IMR-90 (cell line): ENCODE measurements at regions not wholly inside any gene's neighbourhood (a gene's known extent, or its start where the extent isn't known, plus 50 kb on each side); places are given as distances from the start of the nearest gene placed in this dataset.
"Not testable (repeated sequence)": the region's sequence is repeated elsewhere in the genome, so short reads cannot be mapped to it uniquely, and the experiment has no call there.

ENCODE experiments used
- ATAC-seq: fragments of 200-7000 bp; cut with Tn5 transposase; 2 replicates; pipeline ENCODE4 v1.9.1; 2020; ENCODE audit warnings: low read depth, mild to moderate bottlenecking, moderate library complexity
- BruUV-seq: library from RNA; stranded (reverse); fragments of 400-500 nt; replicated peaks from 2 replicates; lab custom pipeline; 2021; lab: Mats Ljungman, UMichigan
- CTCF ChIA-PET: fragments of 300-600 bp; formaldehyde crosslinking; extraction: SDS; loops from one replicate; lab custom pipeline; 2021; ENCODE audit warnings: antibody characterized with exemption; lab: Yijun Ruan, JAX
- POLR2A ChIA-PET: fragments of 300-600 bp; sonication (Branson Sonifier 250); formaldehyde crosslinking; loops from one replicate; lab custom pipeline; 2022; ENCODE audit warnings: antibody characterized with exemption; ENCODE audit not compliant: unreplicated experiment; lab: Charles Lee
- DNase-seq: peaks from one replicate; pipeline ENCODE4 v3.0.0; 2013
- H2AFZ ChIP-seq: replicated peaks from 2 replicates; pipeline ENCODE3; 2013; ENCODE audit warnings: low read length, mild to moderate bottlenecking; ENCODE audit not compliant: poor library complexity
- H2AK5ac ChIP-seq: 2 replicates; pipeline ENCODE4 v1.6.1; 2013; ENCODE audit warnings: low read depth, low read length, inconsistent platforms
- H2AK9ac ChIP-seq: replicated peaks from 2 replicates; pipeline ENCODE3; 2013; ENCODE audit warnings: mild to moderate bottlenecking, low read depth, low read length, moderate library complexity; ENCODE audit not compliant: poor library complexity
- H2BK120ac ChIP-seq: 2 replicates; pipeline ENCODE4 v1.6.1; 2013; ENCODE audit warnings: low read depth, low read length, inconsistent platforms
- H2BK15ac ChIP-seq: 3 replicates; pipeline ENCODE4 v1.6.1; 2013; ENCODE audit warnings: low read depth, low read length, inconsistent platforms
- H2BK20ac ChIP-seq: 2 replicates; pipeline ENCODE4 v1.6.1; 2013; ENCODE audit warnings: low read depth, mild to moderate bottlenecking, inconsistent platforms, low read length, moderate library complexity
- H2BK5ac ChIP-seq: 2 replicates; pipeline ENCODE4 v1.6.1; 2013; ENCODE audit warnings: mild to moderate bottlenecking, low read depth, low read length, inconsistent platforms; ENCODE audit not compliant: poor library complexity, severe bottlenecking
- H3K14ac ChIP-seq: replicated peaks from 2 replicates; pipeline ENCODE4 v1.6.1; 2013; ENCODE audit warnings: low read depth, low read length, inconsistent platforms
- H3K18ac ChIP-seq: 2 replicates; pipeline ENCODE4 v1.6.1; 2013; ENCODE audit warnings: low read depth, low read length, control low read depth
- H3K23ac ChIP-seq: 2 replicates; pipeline ENCODE4 v1.6.1; 2013; ENCODE audit warnings: low read depth, low read length, inconsistent platforms
- H3K27ac ChIP-seq: 2 replicates; pipeline ENCODE4 v1.5.1; 2013; ENCODE audit warnings: mild to moderate bottlenecking, control low read depth, low read length; ENCODE audit not compliant: insufficient read depth
- H3K27me3 ChIP-seq: 2 replicates; pipeline ENCODE4 v1.6.1; 2013; ENCODE audit warnings: low read length; ENCODE audit not compliant: control insufficient read depth, insufficient read depth
- H3K36me3 ChIP-seq: 2 replicates; pipeline ENCODE4 v1.6.1; 2013; ENCODE audit warnings: low read length, mixed read lengths; ENCODE audit not compliant: control insufficient read depth, insufficient read depth
- H3K4ac ChIP-seq: 2 replicates; pipeline ENCODE4 v1.6.1; 2013; ENCODE audit warnings: low read depth, low read length, inconsistent platforms
- H3K4me1 ChIP-seq: 2 replicates; pipeline ENCODE4 v1.6.1; 2013; ENCODE audit warnings: low read length, mixed read lengths; ENCODE audit not compliant: control insufficient read depth, insufficient read depth
- H3K4me2 ChIP-seq: 2 replicates; pipeline ENCODE4 v1.6.1; 2013; ENCODE audit warnings: low read depth, mild to moderate bottlenecking, control low read depth, low read length, moderate library complexity
- H3K4me3 ChIP-seq: 2 replicates; pipeline ENCODE4 v1.5.1; 2013; ENCODE audit warnings: low read depth, mild to moderate bottlenecking, control low read depth, low read length, moderate library complexity; ENCODE audit not compliant: insufficient read depth
- H3K56ac ChIP-seq: 2 replicates; pipeline ENCODE4 v1.6.1; 2013; ENCODE audit warnings: low read length, inconsistent platforms; ENCODE audit not compliant: insufficient read depth; ENCODE audit errors: extremely low read depth
- H3K79me1 ChIP-seq, 2 experiments: 2 replicates each; pipeline ENCODE4 v1.6.1; 2013; ENCODE audit warnings: low read length in 2 of 2, inconsistent platforms in 1 of 2, low read depth in 1 of 2
- H3K9ac ChIP-seq: 2 replicates; pipeline ENCODE4 v1.6.1; 2013; ENCODE audit warnings: low read depth, low read length, control low read depth
- H3K9me1 ChIP-seq: 2 replicates; pipeline ENCODE4 v1.6.1; 2013; ENCODE audit warnings: low read length, inconsistent platforms; ENCODE audit not compliant: insufficient read depth
- H3K9me3 ChIP-seq: 2 replicates; pipeline ENCODE4 v1.6.1; 2013; ENCODE audit warnings: low read length; ENCODE audit not compliant: control insufficient read depth, insufficient read depth
- H4K20me1 ChIP-seq: 2 replicates; pipeline ENCODE4 v1.6.1; 2013; ENCODE audit warnings: low read length, inconsistent platforms; ENCODE audit not compliant: insufficient read depth
- H4K5ac ChIP-seq: 2 replicates; pipeline ENCODE4 v1.6.1; 2013; ENCODE audit warnings: mild to moderate bottlenecking, low read depth, low read length, control low read depth
- H4K8ac ChIP-seq, 2 experiments: 2 replicates each; pipeline ENCODE4 v1.6.1; 2013; ENCODE audit warnings: low read depth in 2 of 2, low read length in 2 of 2, control low read depth in 1 of 2, inconsistent platforms in 1 of 2
- H4K91ac ChIP-seq: 2 replicates; pipeline ENCODE4 v1.6.1; 2013; ENCODE audit warnings: low read depth, low read length, inconsistent platforms; ENCODE audit not compliant: insufficient read depth
- WGBS, 2 experiments: methylation state at CpG; one replicate each; pipeline versions ENCODE4 v1.1.5 to v1.1.7; 2013; ENCODE audit warnings: missing lambda C conversion rate in 2 of 2; ENCODE audit not compliant: insufficient read length in 1 of 2; ENCODE audit errors: extremely low coverage in 2 of 2; 5-methylcytosine and 5-hydroxymethylcytosine counted together
- dilution Hi-C: fragments of 300-500 bp; cut with HindIII; formaldehyde crosslinking; loops from one replicate; pipeline ENCODE4 v1.14.3; 2018; ENCODE audit warnings: low sequenced_read_pairs; ENCODE audit not compliant: unreplicated experiment
- in situ Hi-C: fragments of 300-500 bp; cut with MboI; formaldehyde crosslinking; loops from 3 replicates; pipeline ENCODE4 v1.14.3; 2019; ENCODE audit warnings: low sequenced_read_pairs, inconsistent platforms, mixed read lengths
- intact Hi-C: fragments of 100-400 bp; cut with micrococcal nuclease; formaldehyde crosslinking; loops from 2 replicates; pipeline ENCODE4 v1.10.0; 2022

GRCh38 chr3:153231245-153231644, 69.2 kb downstream of the RAP2B start:
- DNase-seq, H3K27ac ChIP-seq, H3K9me1 ChIP-seq, H3K79me1 ChIP-seq, H2AFZ ChIP-seq, ATAC-seq, H3K9me3 ChIP-seq, H3K27me3 ChIP-seq, H2AK9ac ChIP-seq, H4K91ac ChIP-seq, in situ Hi-C loops, H3K9ac ChIP-seq, H4K20me1 ChIP-seq, H4K5ac ChIP-seq, H3K4me2 ChIP-seq, H3K56ac ChIP-seq, H4K8ac ChIP-seq, H3K18ac ChIP-seq, H3K4me1 ChIP-seq, intact Hi-C loops, POLR2A ChIA-PET, dilution Hi-C loops, H3K4me3 ChIP-seq, H3K23ac ChIP-seq, CTCF ChIA-PET, H3K36me3 ChIP-seq, BruUV-seq, H3K14ac ChIP-seq: not testable (repeated sequence)
- WGBS, 2 experiments: 83% methylated on average over 1 of the region's 3 CpGs; no CpG with 5 or more reads in 1 of the 2 experiments
- H2AK5ac ChIP-seq: peak overlapping the region; percentile 73; the same call in 1 of the 2 replicates
- peak overlapping the region; percentile 90; the same call in 1 of the 3 replicates for H2BK15ac ChIP-seq
- H2BK5ac ChIP-seq: peak overlapping the region; percentile 58
- H2BK120ac ChIP-seq: peak overlapping the region; percentile 68
- peak overlapping the region; percentile 61; the same call in 1 of the 2 replicates for H3K4ac ChIP-seq
- H2BK20ac ChIP-seq: 0 out of 2 replicates have a peak overlapping the region, but pooled peaks have one; percentile 53

GRCh38 chr3:153232050-153232752, 70.2 kb downstream of the RAP2B start:
- H2BK5ac ChIP-seq: peak overlapping the region; percentile 78
- H4K5ac ChIP-seq, H3K79me1 ChIP-seq, BruUV-seq, H3K56ac ChIP-seq, H2AFZ ChIP-seq, dilution Hi-C loops, H3K9me1 ChIP-seq, H2AK9ac ChIP-seq, intact Hi-C loops, H4K20me1 ChIP-seq, H3K36me3 ChIP-seq, H3K4me2 ChIP-seq, H3K9me3 ChIP-seq, H3K4me1 ChIP-seq, H3K4me3 ChIP-seq, H3K27me3 ChIP-seq, in situ Hi-C loops: not testable (repeated sequence)
- 0 out of 2 replicates have a peak overlapping the region, but pooled peaks have one; percentile 4 for H3K9ac ChIP-seq
- ChIA-PET CTCF (interaction anchor here (1.1 kb wide), 1 partner anchor 58 kb away, joined by 5 read pairs; no protein-coding TSS in a partner anchor), POLR2A (interaction anchor here (0.6 to 0.7 kb wide), 2 partner anchors 10 to 1886 kb away, joined by 4 read pairs; no protein-coding TSS in a partner anchor)
- H3K4ac ChIP-seq: peak overlapping the region; percentile 85
- H3K27ac ChIP-seq: peak overlapping the region; percentile 82
- peak overlapping the region; percentile 49; the same call in 1 of the 2 replicates for H3K23ac ChIP-seq
- peak overlapping the region; percentile 81; the same call in 1 of the 2 replicates for H2BK20ac ChIP-seq
- peak overlapping the region; percentile 68 to 93; a peak in 3 of 4 replicates for H4K8ac ChIP-seq
- H3K14ac ChIP-seq: peak overlapping the region; percentile 61
- H2AK5ac ChIP-seq: peak overlapping the region; percentile 47; the same call in 1 of the 2 replicates
- ATAC-seq: peak; percentile 63
- H2BK15ac ChIP-seq: peak overlapping the region; percentile 66; the same call in 2 of the 3 replicates
- H4K91ac ChIP-seq: peak overlapping the region; percentile 61; the same call in 1 of the 2 replicates
- H2BK120ac ChIP-seq: peak overlapping the region; percentile 78
- WGBS, 2 experiments: no CpG with 5 or more reads among the region's 11 CpGs
- peak overlapping the region; percentile 43; the same call in 1 of the 2 replicates for H3K18ac ChIP-seq
- DNase-seq: peak; percentile 41
